Keratinocyte (primary cell): ENCODE measurements at regions not wholly inside any gene's neighbourhood (a gene's known extent, or its start where the extent isn't known, plus 50 kb on each side); places are given as distances from the start of the nearest gene placed in this dataset.
"Not testable (repeated sequence)": the region's sequence is repeated elsewhere in the genome, so short reads cannot be mapped to it uniquely, and the experiment has no call there.

ENCODE experiments used
- DNase-seq: peaks from one replicate; pipeline ENCODE4 v3.0.0-alpha.2; 2011; ENCODE audit warnings: low read depth, missing footprints, low spot score
- FAIRE-seq: peaks from 2 replicates; lab custom pipeline; 2011; peaks lifted over from hg19 to GRCh38; lab: Jason Lieb, UNC
- H2AFZ ChIP-seq: 2 replicates; pipeline ENCODE4 v1.6.0; 2012; ENCODE audit warnings: low read length, control low read depth, inconsistent platforms; ENCODE audit not compliant: control insufficient read depth
- H3K27ac ChIP-seq: 2 replicates; pipeline ENCODE4 v1.5.1; 2011; ENCODE audit warnings: low read length; ENCODE audit not compliant: control insufficient read depth, insufficient read depth
- H3K27me3 ChIP-seq: 3 replicates; pipeline ENCODE4 v1.6.0; 2011; ENCODE audit warnings: low read length; ENCODE audit not compliant: control insufficient read depth, insufficient read depth; ENCODE audit errors: extremely low read depth
- H3K36me3 ChIP-seq, 2 experiments: 2 replicates in 1 of 2; 3 replicates in 1 of 2; pipeline ENCODE4 v1.5.1; 2011; ENCODE audit warnings: low read length in 2 of 2, mild to moderate bottlenecking in 1 of 2; ENCODE audit not compliant: control insufficient read depth in 2 of 2, insufficient read depth in 2 of 2; ENCODE audit errors: extremely low read depth in 1 of 2
- H3K4me1 ChIP-seq: 3 replicates; pipeline ENCODE4 v1.5.1; 2011; ENCODE audit warnings: low read length; ENCODE audit not compliant: control insufficient read depth, insufficient read depth; ENCODE audit errors: extremely low read depth
- H3K4me2 ChIP-seq: 3 replicates; pipeline ENCODE4 v1.6.0; 2011; ENCODE audit warnings: low read depth, low read length; ENCODE audit not compliant: control insufficient read depth, insufficient read depth; ENCODE audit errors: extremely low read depth
- H3K4me3 ChIP-seq, 3 experiments: fragments of 200-600 bp in 1 of 3; sonication (generic) in 1 of 3; 2 replicates in 2 of 3; 3 replicates in 1 of 3; pipeline ENCODE4 v1.5.1; 2011 to 2016; ENCODE audit warnings: low read length in 3 of 3, mild to moderate bottlenecking in 3 of 3, control low read depth in 2 of 3, inconsistent platforms in 1 of 3, low read depth in 1 of 3, mixed read lengths in 1 of 3, mixed run types in 1 of 3, moderate library complexity in 1 of 3; ENCODE audit not compliant: control insufficient read depth in 2 of 3, insufficient read depth in 2 of 3; ENCODE audit errors: extremely low read depth in 1 of 3
- H3K79me2 ChIP-seq: 2 replicates; pipeline ENCODE4 v1.6.0; 2012; ENCODE audit warnings: low read length; ENCODE audit not compliant: control insufficient read depth, insufficient read depth
- H3K9ac ChIP-seq: 3 replicates; pipeline ENCODE4 v1.6.0; 2011; ENCODE audit warnings: low read length; ENCODE audit not compliant: control insufficient read depth, insufficient read depth; ENCODE audit errors: extremely low read depth
- H3K9me1 ChIP-seq: 3 replicates; pipeline ENCODE4 v1.6.0; 2011; ENCODE audit warnings: low read length; ENCODE audit not compliant: control insufficient read depth, insufficient read depth; ENCODE audit errors: extremely low read depth
- H3K9me3 ChIP-seq: 2 replicates; pipeline ENCODE4 v1.5.1; 2012; ENCODE audit warnings: low read depth, low read length; ENCODE audit not compliant: control insufficient read depth
- H4K20me1 ChIP-seq: 3 replicates; pipeline ENCODE4 v1.6.0; 2011; ENCODE audit warnings: low read length; ENCODE audit not compliant: control insufficient read depth, insufficient read depth; ENCODE audit errors: extremely low read depth
- EZH2 ChIP-seq: IDR thresholded peaks from one replicate; pipeline ENCODE4 v1.6.1; 2012; ENCODE audit warnings: inconsistent platforms, mild to moderate bottlenecking, low read length, moderate library complexity
- dilution Hi-C: fragments of 300-500 bp; cut with MboI; formaldehyde crosslinking; loops from one replicate; pipeline ENCODE4 v1.7.0; 2020; ENCODE audit warnings: low sequenced_read_pairs; ENCODE audit not compliant: extremely low pct_ligation_motif_present
- TF ChIP-seq, protein P1 (sequence below), 3 experiments: IDR thresholded peaks in 1 of 3; conservative IDR thresholded peaks in 1 of 3; optimal IDR thresholded peaks in 1 of 3; 2 replicates in 2 of 3; 3 replicates in 1 of 3; pipeline versions ENCODE3 to v1.5.1; 2011; ENCODE audit warnings: low read length in 3 of 3, mild to moderate bottlenecking in 3 of 3, moderate library complexity in 2 of 3, control low read depth in 1 of 3, inconsistent platforms in 1 of 3; ENCODE audit not compliant: insufficient read depth in 2 of 3; ENCODE audit errors: extremely low read depth in 1 of 3

DNA sequence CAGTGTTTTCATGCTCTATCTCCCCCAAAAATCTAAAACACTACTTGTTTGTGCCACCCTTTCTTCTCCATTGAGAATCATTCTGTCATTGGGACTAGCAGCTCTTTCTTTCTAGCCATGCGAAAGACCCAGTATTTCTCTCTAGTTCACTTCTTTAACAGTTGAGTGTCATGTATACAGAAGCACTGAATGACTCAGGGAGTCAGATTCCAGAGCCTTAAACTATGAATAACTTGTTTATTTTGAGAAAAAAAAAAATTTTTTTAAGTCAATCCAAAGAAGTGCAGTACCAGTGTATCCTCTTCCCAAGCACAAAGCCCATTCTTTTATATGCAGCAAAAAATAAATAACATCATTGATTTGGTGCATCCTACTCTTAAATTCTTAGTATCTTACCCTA is 415.4 kb upstream of the GRAMD2B start:
- Histone ChIP-seq H3K9me1 (no peaks in the 10 kb centered on the region), H3K4me1 (peaks cover 4% of the 10 kb centered on the region), H2AFZ (no peak overlapping the region), H4K20me1 (no peaks in the 10 kb centered on the region), H3K36me3 (no peaks in the 10 kb centered on the region), H3K27ac (no peak overlapping the region), H3K4me2 (no peak overlapping the region), H3K9ac (no peak overlapping the region), H3K27me3 (no peaks in the 10 kb centered on the region), H3K9me3 (no peaks in the 10 kb centered on the region), H3K4me3 (no peak overlapping the region), H3K79me2 (no peaks in the 10 kb centered on the region)
- FAIRE-seq (no peak), DNase-seq (no peak)
- no peak for TF ChIP-seq EZH2
- TF ChIP-seq, protein P1, sequence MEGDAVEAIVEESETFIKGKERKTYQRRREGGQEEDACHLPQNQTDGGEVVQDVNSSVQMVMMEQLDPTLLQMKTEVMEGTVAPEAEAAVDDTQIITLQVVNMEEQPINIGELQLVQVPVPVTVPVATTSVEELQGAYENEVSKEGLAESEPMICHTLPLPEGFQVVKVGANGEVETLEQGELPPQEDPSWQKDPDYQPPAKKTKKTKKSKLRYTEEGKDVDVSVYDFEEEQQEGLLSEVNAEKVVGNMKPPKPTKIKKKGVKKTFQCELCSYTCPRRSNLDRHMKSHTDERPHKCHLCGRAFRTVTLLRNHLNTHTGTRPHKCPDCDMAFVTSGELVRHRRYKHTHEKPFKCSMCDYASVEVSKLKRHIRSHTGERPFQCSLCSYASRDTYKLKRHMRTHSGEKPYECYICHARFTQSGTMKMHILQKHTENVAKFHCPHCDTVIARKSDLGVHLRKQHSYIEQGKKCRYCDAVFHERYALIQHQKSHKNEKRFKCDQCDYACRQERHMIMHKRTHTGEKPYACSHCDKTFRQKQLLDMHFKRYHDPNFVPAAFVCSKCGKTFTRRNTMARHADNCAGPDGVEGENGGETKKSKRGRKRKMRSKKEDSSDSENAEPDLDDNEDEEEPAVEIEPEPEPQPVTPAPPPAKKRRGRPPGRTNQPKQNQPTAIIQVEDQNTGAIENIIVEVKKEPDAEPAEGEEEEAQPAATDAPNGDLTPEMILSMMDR (optimal IDR thresholded peaks at IDR 0.05 in 1 of 3, IDR thresholded peaks at IDR 0.05 in 1 of 3, conservative IDR thresholded peaks at IDR 0.05 in 1 of 3; ENCODE audit: extremely low read depth in 1 of 3, insufficient read depth in 2 of 3, low read length in 3 of 3): no peak
- dilution Hi-C loops: no loop called here

DNA sequence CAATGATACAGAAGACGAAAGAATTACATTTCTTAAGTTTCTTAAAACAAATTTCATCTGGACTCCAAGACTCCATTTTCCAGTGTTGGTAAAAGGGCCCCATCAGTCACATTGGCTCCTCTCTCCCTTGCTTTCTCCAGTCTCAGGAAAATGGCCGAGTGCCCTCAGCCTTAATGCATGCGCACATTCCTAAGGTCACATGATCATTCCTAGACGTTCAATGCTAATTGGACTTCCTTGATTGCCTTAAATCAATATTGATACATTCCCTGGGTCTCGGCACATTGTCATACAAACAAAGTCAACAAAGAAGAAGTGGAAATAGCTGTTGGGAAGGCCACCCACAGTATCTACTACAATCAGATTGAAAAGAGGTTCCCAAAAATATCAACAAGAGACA is 413.6 kb upstream of the GRAMD2B start:
- Histone ChIP-seq H3K27ac (no peak overlapping the region), H3K4me2 (no peak overlapping the region), H2AFZ (no peak overlapping the region), H3K9ac (no peak overlapping the region), H3K36me3 (no peaks in the 10 kb centered on the region), H3K79me2 (no peaks in the 10 kb centered on the region), H3K4me1 (no peaks in the 10 kb centered on the region), H3K9me1 (no peaks in the 10 kb centered on the region), H3K4me3 (no peak overlapping the region), H3K27me3 (no peaks in the 10 kb centered on the region), H3K9me3 (no peaks in the 10 kb centered on the region), H4K20me1 (no peaks in the 10 kb centered on the region)
- TF ChIP-seq, protein P1 (optimal IDR thresholded peaks at IDR 0.05 in 1 of 3, IDR thresholded peaks at IDR 0.05 in 1 of 3, conservative IDR thresholded peaks at IDR 0.05 in 1 of 3; ENCODE audit: extremely low read depth in 1 of 3, insufficient read depth in 2 of 3, low read length in 3 of 3): no peak
- no peak for TF ChIP-seq EZH2
- dilution Hi-C loops: no loop called here
- FAIRE-seq: no peak
- no peak for DNase-seq

DNA sequence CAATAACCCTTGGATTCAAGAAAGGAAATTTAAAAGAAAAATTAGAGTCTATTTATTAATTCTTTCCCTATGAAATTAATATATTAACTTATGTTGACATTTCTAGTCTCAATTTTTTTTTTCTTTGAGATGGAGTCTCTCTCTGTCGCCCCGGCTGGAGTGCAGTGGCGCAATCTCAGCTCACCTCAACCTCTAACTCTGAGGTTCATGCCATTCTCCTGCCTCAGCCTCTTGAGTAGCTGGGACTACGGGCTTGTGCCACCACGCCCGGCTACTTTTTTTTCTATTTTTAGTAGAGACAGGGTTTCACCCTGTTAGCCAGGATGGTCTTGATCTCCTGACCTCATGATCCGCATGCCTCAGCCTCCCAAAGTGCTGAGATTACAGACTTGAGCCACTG is 411.7 kb upstream of the GRAMD2B start:
- H3K79me2 ChIP-seq, H4K20me1 ChIP-seq, dilution Hi-C loops, H3K27me3 ChIP-seq, DNase-seq, H3K4me1 ChIP-seq, H3K9me1 ChIP-seq, H3K9me3 ChIP-seq, H3K4me2 ChIP-seq, H2AFZ ChIP-seq, H3K36me3 ChIP-seq, FAIRE-seq, H3K27ac ChIP-seq, H3K4me3 ChIP-seq, H3K9ac ChIP-seq: not testable (repeated sequence)
